ENCODE measurements at regions not wholly inside any gene's neighbourhood (a gene's known extent, or its start where the extent isn't known, plus 50 kb on each side); places are given as distances from the start of the nearest gene placed in this dataset.
A peak's percentile ranks its signal among the peaks of the same experiment; 100 is the strongest.

GRCh38 chr4:141307241-141307689 lies 86.6 kb downstream of the ZNF330 start:
- peak; percentile 89 for ATAC-seq
- TF ChIP-seq, protein P1, sequence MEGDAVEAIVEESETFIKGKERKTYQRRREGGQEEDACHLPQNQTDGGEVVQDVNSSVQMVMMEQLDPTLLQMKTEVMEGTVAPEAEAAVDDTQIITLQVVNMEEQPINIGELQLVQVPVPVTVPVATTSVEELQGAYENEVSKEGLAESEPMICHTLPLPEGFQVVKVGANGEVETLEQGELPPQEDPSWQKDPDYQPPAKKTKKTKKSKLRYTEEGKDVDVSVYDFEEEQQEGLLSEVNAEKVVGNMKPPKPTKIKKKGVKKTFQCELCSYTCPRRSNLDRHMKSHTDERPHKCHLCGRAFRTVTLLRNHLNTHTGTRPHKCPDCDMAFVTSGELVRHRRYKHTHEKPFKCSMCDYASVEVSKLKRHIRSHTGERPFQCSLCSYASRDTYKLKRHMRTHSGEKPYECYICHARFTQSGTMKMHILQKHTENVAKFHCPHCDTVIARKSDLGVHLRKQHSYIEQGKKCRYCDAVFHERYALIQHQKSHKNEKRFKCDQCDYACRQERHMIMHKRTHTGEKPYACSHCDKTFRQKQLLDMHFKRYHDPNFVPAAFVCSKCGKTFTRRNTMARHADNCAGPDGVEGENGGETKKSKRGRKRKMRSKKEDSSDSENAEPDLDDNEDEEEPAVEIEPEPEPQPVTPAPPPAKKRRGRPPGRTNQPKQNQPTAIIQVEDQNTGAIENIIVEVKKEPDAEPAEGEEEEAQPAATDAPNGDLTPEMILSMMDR (IDR thresholded peaks at IDR 0.05) = peak; percentile 58
- no peak overlapping the region for H3K4me3 ChIP-seq
- H3K4me1 ChIP-seq (ENCODE audit: low read depth) = no peaks in the 10 kb centered on the region
- H3K9me3 ChIP-seq = no peaks in the 10 kb centered on the region
- no peaks in the 10 kb centered on the region for H3K36me3 ChIP-seq (ENCODE audit: low read depth)
- intact Hi-C loops (cut with DNase I, micrococcal nuclease) = no loop called here
- DNase-seq = peak in 2 of 3 donors; percentile 39 to 69

GRCh38 chr4:141309874-141310273 lies 89.2 kb downstream of the ZNF330 start:
- Histone ChIP-seq H3K4me3 (no peak overlapping the region), H3K9me3 (no peaks in the 10 kb centered on the region), H3K36me3 (ENCODE audit: low read depth) (no peaks in the 10 kb centered on the region), H3K4me1 (ENCODE audit: low read depth) (no peaks in the 10 kb centered on the region)
- intact Hi-C loops (cut with DNase I, micrococcal nuclease) = no loop called here
- DNase-seq (no peak), ATAC-seq (no peak)
- TF ChIP-seq, protein P1 (IDR thresholded peaks at IDR 0.05) = no peak

GRCh38 chr4:141311246-141312204 lies 90.8 kb downstream of the ZNF330 start:
- TF ChIP-seq, protein P1 (IDR thresholded peaks at IDR 0.05) = no peak
- Histone ChIP-seq H3K4me1 (ENCODE audit: low read depth) (no peaks in the 10 kb centered on the region), H3K9me3 (no peaks in the 10 kb centered on the region), H3K4me3 (no peak overlapping the region), H3K36me3 (ENCODE audit: low read depth) (no peaks in the 10 kb centered on the region)
- no peak for DNase-seq
- no peak for ATAC-seq
- intact Hi-C loops (cut with DNase I, micrococcal nuclease) = no loop called here

- TF ChIP-seq, protein P1 (IDR thresholded peaks at IDR 0.05) = no peak
- ATAC-seq (no peak), DNase-seq (no peak)
- intact Hi-C loops (cut with DNase I, micrococcal nuclease) = no loop called here
- Histone ChIP-seq H3K9me3 (no peaks in the 10 kb centered on the region), H3K4me1 (ENCODE audit: low read depth) (no peaks in the 10 kb centered on the region), H3K36me3 (ENCODE audit: low read depth) (no peaks in the 10 kb centered on the region), H3K4me3 (no peak overlapping the region)
Observed at GRCh38 chr4:141314627-141315026, 93.9 kb downstream of the ZNF330 start.

DNA sequence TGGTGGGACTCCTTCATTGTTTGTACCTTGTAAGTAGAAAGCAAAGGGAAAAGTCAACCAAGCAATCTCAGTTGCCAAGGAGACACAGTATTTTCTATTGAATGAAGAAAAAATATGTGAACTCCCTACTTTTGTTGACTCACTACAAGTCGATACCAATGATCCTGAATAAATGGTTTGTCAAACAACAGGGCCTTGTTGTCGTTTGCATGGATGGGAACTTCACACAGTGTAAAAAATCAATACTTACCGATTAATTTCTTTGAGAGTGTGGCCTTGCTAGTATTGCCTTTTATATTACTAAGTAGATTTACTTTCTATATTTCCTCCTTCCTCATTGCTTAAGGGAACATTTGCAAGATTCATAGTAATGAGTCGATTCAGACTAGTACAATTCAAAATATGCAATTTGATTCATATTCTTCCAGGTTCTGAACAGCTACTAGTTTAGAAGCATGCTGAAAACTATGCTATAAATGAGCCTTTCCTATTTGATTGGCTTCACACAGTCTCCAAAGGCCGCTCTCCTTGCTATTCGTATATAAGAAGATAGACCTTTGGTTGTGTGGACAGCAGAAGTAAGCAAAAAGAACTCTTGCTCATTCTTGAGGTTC lies 108.0 kb downstream of the ZNF330 start:
- DNase-seq (no peak), ATAC-seq (peak; percentile 30)
- Histone ChIP-seq H3K36me3 (ENCODE audit: low read depth) (no peaks in the 10 kb centered on the region), H3K4me1 (ENCODE audit: low read depth) (no peaks in the 10 kb centered on the region), H3K9me3 (no peaks in the 10 kb centered on the region), H3K4me3 (no peak overlapping the region)
- TF ChIP-seq, protein P1 (IDR thresholded peaks at IDR 0.05) = no peak
- intact Hi-C loops (cut with DNase I, micrococcal nuclease) = no loop called here
